GM19035 (cell line): ENCODE measurements at regions not wholly inside any gene's neighbourhood (a gene's known extent, or its start where the extent isn't known, plus 50 kb on each side); places are given as distances from the start of the nearest gene placed in this dataset.

Experiments used
- ATAC-seq: cut with Tn5 transposase; IDR thresholded peaks from one replicate; pipeline ENCODE4 v1.9.1; 2021; ENCODE audit not compliant: unreplicated experiment

DNA sequence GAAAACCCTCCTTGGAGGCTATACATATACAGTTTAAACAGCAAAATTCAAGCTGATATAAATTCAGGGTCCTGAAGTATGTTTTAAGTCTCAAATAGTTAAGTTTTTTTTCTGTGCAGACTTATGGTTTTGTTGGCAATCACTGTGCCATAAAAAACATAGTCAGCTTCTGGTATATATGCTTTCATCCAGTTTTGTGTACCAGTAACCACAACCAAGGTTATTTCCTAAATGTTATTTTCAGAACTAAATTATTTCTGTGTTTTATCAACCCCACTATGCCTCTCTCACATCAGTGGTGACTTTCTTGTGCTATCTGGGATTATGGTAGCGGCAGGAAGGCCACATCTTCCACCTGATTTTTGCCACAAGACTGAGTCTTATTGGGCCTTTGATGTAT lies 107.7 kb upstream of the SMARCA2 start:
- no peak for ATAC-seq

GRCh38 chr9:1909322-1909721 lies 105.8 kb upstream of the SMARCA2 start:
- ATAC-seq = no peak

- no peak for ATAC-seq
These were observed 104.8 kb upstream of the SMARCA2 start for GRCh38 chr9:1910269-1910811.

GRCh38 chr9:1913631-1914330 lies 101.4 kb upstream of the SMARCA2 start:
- ATAC-seq = no peak

GRCh38 chr9:1916095-1916494 lies 99.1 kb upstream of the SMARCA2 start:
- no peak for ATAC-seq

DNA sequence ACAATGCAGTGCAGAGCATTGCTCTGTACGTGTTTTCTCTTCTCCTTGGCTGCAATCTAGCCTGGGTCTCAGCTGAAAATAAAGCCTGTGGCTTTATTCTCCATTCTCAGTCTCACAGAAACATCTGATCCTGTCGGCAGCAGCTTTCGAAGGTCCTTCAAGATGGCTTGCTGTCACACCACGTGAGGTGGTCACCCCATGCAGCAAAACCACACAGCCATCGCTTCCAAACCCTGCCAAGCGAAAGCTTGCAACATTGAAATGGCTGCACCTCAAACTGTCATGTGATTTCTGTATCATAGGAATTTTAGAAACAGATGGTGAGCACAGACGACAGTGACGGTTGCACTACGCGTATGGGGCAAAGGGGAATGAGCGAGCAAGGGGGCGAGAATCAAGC lies 98.5 kb upstream of the SMARCA2 start:
- ATAC-seq = no peak

DNA sequence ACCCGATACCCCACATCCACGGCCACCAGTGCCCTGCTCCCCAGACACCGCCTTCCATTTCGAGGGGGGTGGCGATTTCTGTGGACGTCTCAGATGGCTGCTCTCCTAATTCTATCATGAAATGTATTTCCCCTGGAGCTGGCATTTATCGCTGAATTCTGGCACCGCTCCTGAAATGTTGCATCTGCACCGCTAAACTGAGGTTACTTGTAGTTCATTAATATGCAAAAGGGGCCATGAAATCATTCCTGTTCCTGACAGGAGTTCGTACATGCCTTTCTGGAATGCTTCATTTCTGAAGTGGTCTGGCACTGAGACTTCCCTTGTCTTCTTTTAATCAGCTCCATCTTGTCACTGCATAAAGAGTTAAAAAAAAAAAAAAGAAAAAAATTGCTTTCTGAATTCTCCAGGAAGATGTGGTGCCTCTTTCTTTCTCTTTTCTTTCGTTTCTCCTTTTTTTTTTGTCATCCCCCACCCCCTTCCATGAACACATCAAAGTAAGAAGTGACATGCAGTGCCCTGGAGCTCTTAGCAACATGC lies 97.7 kb upstream of the SMARCA2 start:
- ATAC-seq = no peak

GRCh38 chr9:1918108-1918507 lies 97.0 kb upstream of the SMARCA2 start:
- no peak for ATAC-seq

- no peak for ATAC-seq
These were observed 96.5 kb upstream of the SMARCA2 start for GRCh38 chr9:1918622-1919021.

DNA sequence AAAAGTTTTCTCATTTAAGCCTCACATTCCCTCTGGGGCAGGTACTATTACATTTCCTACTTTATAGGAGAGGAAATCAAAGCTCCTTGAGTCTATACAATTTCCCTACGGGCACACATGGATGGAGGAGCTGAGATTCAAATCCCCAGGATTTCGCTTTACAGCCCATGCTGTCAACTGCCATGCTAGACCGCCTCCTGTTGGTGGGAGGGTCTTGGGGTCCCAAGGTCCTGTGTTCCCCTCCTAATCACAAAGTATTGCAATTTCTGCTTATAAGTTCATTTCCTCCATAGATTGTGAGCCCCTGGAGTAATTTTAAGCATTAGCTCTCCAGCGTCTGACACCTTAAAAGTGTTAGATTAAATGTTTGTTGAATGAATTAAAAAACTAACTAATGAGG lies 95.9 kb upstream of the SMARCA2 start:
- ATAC-seq = no peak

GRCh38 chr9:1920386-1920785 lies 94.8 kb upstream of the SMARCA2 start:
- no peak for ATAC-seq

DNA sequence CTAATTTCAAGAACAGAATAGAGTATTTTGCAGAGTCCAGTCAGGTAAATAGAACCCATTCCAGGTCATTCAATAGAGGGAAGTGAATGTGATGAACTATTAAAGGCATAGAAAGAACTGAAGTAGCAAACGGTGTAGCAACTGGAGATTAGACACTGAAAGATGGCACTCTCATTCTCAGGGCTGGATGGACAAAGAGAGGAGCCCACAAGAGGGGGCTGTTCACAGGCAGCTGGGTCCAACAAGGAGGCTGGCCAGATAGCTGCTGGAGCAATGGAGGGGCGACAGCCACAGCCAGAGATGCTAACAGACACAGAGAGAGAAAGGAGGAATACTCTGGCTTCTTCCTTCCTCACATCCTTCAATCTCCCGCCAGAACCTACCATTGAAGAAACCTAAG lies 93.1 kb upstream of the SMARCA2 start:
- ATAC-seq = no peak

DNA sequence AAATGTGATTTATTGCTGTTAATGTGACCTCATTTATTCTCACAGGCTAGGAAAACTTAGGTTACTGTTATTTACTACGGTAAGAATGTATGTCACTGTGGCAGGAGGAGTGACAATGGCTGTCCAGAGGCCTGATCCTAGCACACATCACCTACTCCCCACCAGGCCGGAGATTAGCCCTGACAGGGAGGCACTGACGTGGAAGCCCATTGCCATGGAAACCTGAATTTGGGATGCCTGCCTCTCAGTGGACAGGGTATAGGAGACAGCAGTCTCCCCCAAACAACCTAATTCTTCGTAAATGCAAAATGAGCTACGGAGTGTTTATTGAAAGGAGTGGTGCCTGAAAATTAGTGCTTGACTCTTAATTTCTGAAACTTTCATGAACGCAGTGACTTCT lies 87.6 kb upstream of the SMARCA2 start:
- no peak for ATAC-seq

DNA sequence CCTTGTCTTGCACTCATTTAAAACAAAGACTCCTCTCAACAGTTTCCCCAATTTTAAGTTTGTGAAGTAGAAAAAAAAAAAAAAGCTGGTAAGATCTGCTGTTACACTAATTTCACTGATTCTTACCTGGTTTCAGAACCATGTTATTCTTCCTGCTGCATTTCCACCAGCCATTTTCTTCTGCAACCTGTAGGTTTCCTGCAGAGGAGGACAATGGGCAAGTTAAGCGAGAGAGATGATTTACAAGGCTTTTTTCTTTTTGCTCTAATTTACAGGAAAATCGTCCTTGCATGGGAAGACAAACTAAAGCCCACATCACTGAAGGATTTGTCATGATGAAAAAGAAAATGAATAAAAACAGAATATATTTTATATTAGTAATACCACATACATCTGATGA lies 86.0 kb upstream of the SMARCA2 start:
- no peak for ATAC-seq

GRCh38 chr9:1929722-1930244 lies 85.4 kb upstream of the SMARCA2 start:
- peak; percentile 53 for ATAC-seq

DNA sequence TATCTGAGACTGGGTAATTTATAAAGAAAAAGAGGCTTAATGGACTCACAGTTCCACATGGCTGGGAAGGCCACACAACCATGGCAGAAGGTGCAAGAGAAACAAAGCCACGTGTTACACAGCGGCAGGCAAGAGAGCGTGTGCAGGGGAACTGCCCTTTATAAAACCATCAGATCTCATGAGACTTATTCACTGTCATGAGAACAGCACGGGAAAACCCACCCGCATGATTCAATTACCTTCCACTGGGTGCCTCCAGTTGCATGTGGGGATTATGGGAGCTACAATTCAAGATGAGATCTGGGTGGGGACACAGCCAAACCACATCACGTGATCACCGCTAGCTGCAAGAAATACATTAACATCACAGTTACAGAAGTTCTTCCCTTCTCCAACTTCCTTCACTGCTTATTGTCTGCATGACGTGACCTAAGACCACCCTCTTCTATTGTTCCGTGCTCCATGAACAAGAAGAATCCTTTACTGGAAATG lies 84.9 kb upstream of the SMARCA2 start:
- ATAC-seq = peak; percentile 63

GRCh38 chr9:1938135-1938534 lies 77.0 kb upstream of the SMARCA2 start:
- peak; percentile 28 for ATAC-seq

DNA sequence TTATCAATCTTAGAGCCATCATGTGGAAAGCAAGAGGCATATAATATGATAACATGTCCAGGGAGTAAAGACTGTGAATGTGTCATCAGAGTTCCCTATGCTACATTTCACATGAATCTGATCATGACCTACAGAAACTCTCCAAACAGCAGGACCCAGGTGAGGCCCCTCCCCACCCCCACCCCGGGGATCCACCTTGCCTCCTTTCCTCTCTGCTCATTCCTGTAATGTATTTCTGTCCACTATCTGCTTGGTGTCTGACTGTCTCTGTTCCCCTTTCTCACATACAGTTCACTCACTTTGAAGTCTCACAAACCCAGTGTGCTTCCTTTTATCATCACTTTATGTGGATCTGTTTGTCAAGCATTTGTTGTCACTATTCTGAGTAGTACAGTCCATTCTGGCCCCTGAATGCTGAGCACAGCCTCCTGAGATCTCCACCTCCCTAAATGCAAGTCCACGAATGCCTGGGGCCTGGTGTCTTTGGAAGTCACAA lies 76.4 kb upstream of the SMARCA2 start:
- ATAC-seq = peak; percentile 53

DNA sequence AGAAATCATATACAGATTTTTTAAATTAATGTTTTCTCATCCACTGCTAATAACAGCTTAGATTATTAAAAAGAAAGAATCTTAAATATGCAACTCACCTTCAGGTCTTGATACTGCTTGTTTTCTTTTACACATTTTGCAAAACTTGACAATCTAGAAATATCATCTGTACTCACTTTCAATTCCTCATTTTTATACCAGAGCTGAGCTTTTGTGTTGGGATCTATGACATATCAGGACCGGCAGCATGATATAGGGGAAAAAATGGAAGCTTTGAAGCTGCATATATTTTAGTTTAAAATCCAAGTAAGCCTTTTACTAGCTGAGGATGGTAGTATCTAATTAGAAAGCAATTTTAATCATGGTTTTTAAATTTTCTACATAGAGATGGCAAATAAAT lies 75.7 kb upstream of the SMARCA2 start:
- ATAC-seq = peak; percentile 35

DNA sequence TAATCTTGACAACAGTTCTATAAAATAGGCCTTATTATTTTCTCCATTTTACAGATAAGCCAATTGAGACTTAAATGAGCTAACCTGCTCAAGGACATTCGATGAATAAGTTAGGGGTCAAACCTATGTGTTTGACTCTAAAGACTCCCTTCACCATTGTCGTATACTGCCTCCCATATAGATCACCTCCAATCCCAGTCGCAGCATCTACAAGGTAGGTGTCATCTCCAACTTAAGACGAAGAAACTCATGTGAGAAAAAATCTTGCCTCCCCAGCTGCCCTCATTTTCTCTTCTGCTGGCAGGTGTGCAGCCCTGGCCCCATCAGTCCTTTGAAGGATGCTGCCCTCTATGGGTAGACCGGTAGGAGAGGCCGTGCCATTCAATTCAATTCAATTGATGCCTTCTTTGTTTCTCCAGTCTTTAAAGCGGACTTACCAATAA lies 75.2 kb upstream of the SMARCA2 start:
- peak; percentile 83 for ATAC-seq

DNA sequence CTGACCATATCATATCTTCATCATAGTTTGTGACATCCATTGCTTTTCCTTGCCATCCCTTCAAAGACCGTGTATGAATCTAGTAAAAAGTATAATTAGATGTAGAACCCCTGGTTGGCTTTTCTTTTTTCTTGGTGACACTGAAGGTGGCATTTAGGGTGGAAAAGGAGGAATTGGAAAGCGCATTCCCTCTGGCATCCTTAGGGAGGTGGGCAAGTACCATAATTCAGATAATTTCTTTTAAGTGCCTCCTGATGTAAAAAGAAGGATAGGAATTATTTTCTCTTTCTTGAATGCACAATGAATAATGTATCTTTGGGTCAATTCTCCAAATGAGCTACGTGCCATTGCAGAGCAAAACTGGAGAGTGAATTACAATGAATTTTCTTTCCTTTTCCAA lies 73.2 kb upstream of the SMARCA2 start:
- ATAC-seq = no peak
